ENCODE measurements at regions not wholly inside any gene's neighbourhood (a gene's known extent, or its start where the extent isn't known, plus 50 kb on each side); places are given as distances from the start of the nearest gene placed in this dataset.
"Not testable (repeated sequence)": the region's sequence is repeated elsewhere in the genome, so short reads cannot be mapped to it uniquely, and the experiment has no call there.

GRCh38 chr1:191025896-191026642 is 548.4 kb upstream of the BRINP3 start:
- no peak for DNase-seq (ENCODE audit: insufficient read length, low spot score)
- no peak for TF ChIP-seq POLR2A (IDR thresholded peaks at IDR 0.05; ENCODE audit: low read depth, low read length)
- no peak for FAIRE-seq

- DNase-seq (ENCODE audit: insufficient read length, low spot score) (no peak), FAIRE-seq (no peak)
- TF ChIP-seq POLR2A (IDR thresholded peaks at IDR 0.05; ENCODE audit: low read depth, low read length), result no peak
These were observed 549.2 kb upstream of the BRINP3 start for GRCh38 chr1:191026828-191027227.

GRCh38 chr1:191034132-191034531 is 556.5 kb upstream of the BRINP3 start:
- TF ChIP-seq POLR2A (IDR thresholded peaks at IDR 0.05; ENCODE audit: low read depth, low read length), result no peak
- DNase-seq (ENCODE audit: insufficient read length, low spot score), result no peak
- FAIRE-seq, result no peak

GRCh38 chr1:191043066-191043465 is 565.4 kb upstream of the BRINP3 start:
- no peak for DNase-seq (ENCODE audit: insufficient read length, low spot score)
- TF ChIP-seq POLR2A (IDR thresholded peaks at IDR 0.05; ENCODE audit: low read depth, low read length), result no peak
- no peak for FAIRE-seq

GRCh38 chr1:191049781-191050180 is 572.1 kb upstream of the BRINP3 start:
- FAIRE-seq, result no peak
- no peak for TF ChIP-seq POLR2A (IDR thresholded peaks at IDR 0.05; ENCODE audit: low read depth, low read length)
- DNase-seq (ENCODE audit: insufficient read length, low spot score), result no peak

- TF ChIP-seq POLR2A (IDR thresholded peaks at IDR 0.05; ENCODE audit: low read depth, low read length), result no peak
- DNase-seq (ENCODE audit: insufficient read length, low spot score) (no peak), FAIRE-seq (no peak)
These were observed 575.2 kb upstream of the BRINP3 start for GRCh38 chr1:191052888-191053287.

- FAIRE-seq, result no peak
- TF ChIP-seq POLR2A (IDR thresholded peaks at IDR 0.05; ENCODE audit: low read depth, low read length), result no peak
- no peak for DNase-seq (ENCODE audit: insufficient read length, low spot score)
These were observed 587.7 kb upstream of the BRINP3 start for GRCh38 chr1:191065346-191065745.

GRCh38 chr1:191065771-191066170 is 588.1 kb upstream of the BRINP3 start:
- FAIRE-seq, result no peak
- no peak for TF ChIP-seq POLR2A (IDR thresholded peaks at IDR 0.05; ENCODE audit: low read depth, low read length)

GRCh38 chr1:191074881-191075280 is 597.2 kb upstream of the BRINP3 start:
- TF ChIP-seq POLR2A (IDR thresholded peaks at IDR 0.05; ENCODE audit: low read depth, low read length), result no peak
- DNase-seq (ENCODE audit: insufficient read length, low spot score) (no peak), FAIRE-seq (no peak)

More at GRCh38 chr1:191065771-191066170, 588.1 kb upstream of the BRINP3 start:
- DNase-seq (ENCODE audit: insufficient read length, low spot score), result no peak

GRCh38 chr1:191083090-191083489 is 605.4 kb upstream of the BRINP3 start:
- not testable (repeated sequence) for FAIRE-seq; DNase-seq (ENCODE audit: insufficient read length, low spot score)

GRCh38 chr1:191085121-191085520 is 607.5 kb upstream of the BRINP3 start:
- TF ChIP-seq POLR2A (IDR thresholded peaks at IDR 0.05; ENCODE audit: low read depth, low read length), result no peak
- FAIRE-seq (no peak), DNase-seq (ENCODE audit: insufficient read length, low spot score) (no peak)

- FAIRE-seq (no peak), DNase-seq (ENCODE audit: insufficient read length, low spot score) (no peak)
These were observed 609.2 kb upstream of the BRINP3 start for GRCh38 chr1:191086910-191087309.

GRCh38 chr1:191096405-191096804 is 618.7 kb upstream of the BRINP3 start:
- no peak for TF ChIP-seq POLR2A (IDR thresholded peaks at IDR 0.05; ENCODE audit: low read depth, low read length)
- DNase-seq (ENCODE audit: insufficient read length, low spot score), result no peak
- FAIRE-seq, result no peak

More at GRCh38 chr1:191086910-191087309, 609.2 kb upstream of the BRINP3 start:
- no peak for TF ChIP-seq POLR2A (IDR thresholded peaks at IDR 0.05; ENCODE audit: low read depth, low read length)

- FAIRE-seq (no peak), DNase-seq (ENCODE audit: insufficient read length, low spot score) (no peak)
- no peak for TF ChIP-seq POLR2A (IDR thresholded peaks at IDR 0.05; ENCODE audit: low read depth, low read length)
These were observed 622.0 kb upstream of the BRINP3 start for GRCh38 chr1:191099696-191100095.

GRCh38 chr1:191101960-191102359 is 624.3 kb upstream of the BRINP3 start:
- TF ChIP-seq POLR2A (IDR thresholded peaks at IDR 0.05; ENCODE audit: low read depth, low read length), result no peak
- DNase-seq (ENCODE audit: insufficient read length, low spot score), result no peak
- no peak for FAIRE-seq

Data from H54 (cell line).